AG04449 (cell line): ENCODE measurements at regions not wholly inside any gene's neighbourhood (a gene's known extent, or its start where the extent isn't known, plus 50 kb on each side); places are given as distances from the start of the nearest gene placed in this dataset.

ENCODE experiments used
- CTCF ChIA-PET: fragments of 350-600 bp; formaldehyde crosslinking; extraction: SDS; loops from one replicate; lab custom pipeline; 2021; ENCODE audit warnings: antibody characterized with exemption; lab: Yijun Ruan, JAX
- POLR2A ChIA-PET: fragments of 400-600, 350-600 bp; formaldehyde crosslinking; extraction: SDS; loops from one replicate; lab custom pipeline; 2020; ENCODE audit warnings: antibody characterized with exemption, inconsistent platforms; lab: Yijun Ruan, JAX
- DNase-seq: peaks from one replicate; pipeline ENCODE4 v3.0.0-alpha.2; 2010; ENCODE audit warnings: low read depth, low spot score
- H3K4me3 ChIP-seq: 2 replicates; pipeline ENCODE4 v1.5.1; 2011; ENCODE audit warnings: low read depth, mild to moderate bottlenecking, control low read depth, low read length
- CTCF ChIP-seq: IDR thresholded peaks from one replicate; pipeline ENCODE4 v1.5.1; 2011; ENCODE audit warnings: mild to moderate bottlenecking, moderate library complexity, low read length, control low read depth, inconsistent platforms; ENCODE audit not compliant: insufficient read depth; ENCODE audit errors: missing control alignments

- no peak overlapping the region for H3K4me3 ChIP-seq
- ChIA-PET CTCF (interaction anchor here (1.7 kb wide), 1 partner anchor 11 kb away, joined by 4 read pairs; no protein-coding TSS in a partner anchor), POLR2A (interaction anchor here (0.6 kb wide), 1 partner anchor 129 kb away, joined by 3 read pairs; no protein-coding TSS in a partner anchor)
- TF ChIP-seq CTCF, result no peak
- DNase-seq, result no peak
These were observed 345.5 kb upstream of the MAP3K7 start for GRCh38 chr6:90932351-90932750.

- DNase-seq, result no peak
- CTCF ChIA-PET, result no interaction called here
- POLR2A ChIA-PET, result no interaction called here
- H3K4me3 ChIP-seq, result no peak overlapping the region
- no peak for TF ChIP-seq CTCF
These were observed 341.2 kb upstream of the MAP3K7 start for GRCh38 chr6:90928051-90928450.

DNA sequence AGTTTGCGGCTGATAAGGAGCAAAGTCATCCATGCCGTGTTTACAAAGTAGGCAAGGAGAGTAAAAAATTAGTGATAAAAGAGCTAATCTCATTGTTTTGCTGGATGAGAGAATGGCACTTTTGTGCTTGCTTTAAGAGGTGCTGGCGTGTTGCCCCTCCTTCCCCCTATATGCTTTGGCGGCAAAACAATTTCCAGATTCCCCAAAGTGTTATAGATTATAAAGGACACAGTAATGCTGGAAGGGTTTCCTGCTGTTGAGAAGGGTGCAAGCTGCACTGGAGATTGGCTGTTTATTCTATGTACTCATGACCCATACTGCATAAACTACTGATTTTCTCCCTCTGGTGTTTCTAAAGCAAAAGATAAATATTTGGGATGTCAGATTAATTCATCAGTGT is 338.9 kb upstream of the MAP3K7 start:
- no peak for TF ChIP-seq CTCF
- ChIA-PET POLR2A (no interaction called here), CTCF (no interaction called here)
- no peak overlapping the region for H3K4me3 ChIP-seq
- no peak for DNase-seq

DNA sequence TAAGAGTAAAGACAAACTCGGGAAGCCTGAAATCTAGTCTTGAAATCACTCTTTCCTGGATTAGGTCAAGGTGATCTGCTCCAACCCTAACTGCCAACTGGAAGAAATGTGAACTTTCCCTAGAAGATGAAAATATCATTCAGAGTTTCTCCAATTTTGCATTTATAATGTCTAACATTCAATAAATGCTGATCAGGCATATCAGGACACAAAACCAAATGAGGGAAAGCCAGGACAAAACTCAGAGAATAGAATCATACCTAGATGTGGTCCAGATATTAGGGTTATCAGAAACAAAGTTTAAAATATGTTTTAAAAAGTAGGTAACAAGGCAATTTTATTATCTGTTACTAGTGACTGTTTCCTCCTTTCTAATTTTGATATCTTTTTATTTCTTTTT is 335.5 kb upstream of the MAP3K7 start:
- ChIA-PET POLR2A (no interaction called here), CTCF (interaction anchor here (1.1 kb wide), 1 partner anchor 19 kb away, joined by 5 read pairs; no protein-coding TSS in a partner anchor)
- H3K4me3 ChIP-seq, result no peak overlapping the region
- TF ChIP-seq CTCF, result no peak
- no peak for DNase-seq

GRCh38 chr6:90918361-90918760 is 331.5 kb upstream of the MAP3K7 start:
- ChIA-PET CTCF (no interaction called here), POLR2A (no interaction called here)
- no peak for DNase-seq
- H3K4me3 ChIP-seq, result no peak overlapping the region
- TF ChIP-seq CTCF, result no peak

GRCh38 chr6:90917376-90917775 is 330.5 kb upstream of the MAP3K7 start:
- ChIA-PET POLR2A (no interaction called here), CTCF (no interaction called here)
- H3K4me3 ChIP-seq, result no peak overlapping the region
- TF ChIP-seq CTCF, result no peak
- DNase-seq, result no peak
